Suprapubic skin (tissue), 4 donors: ENCODE measurements at regions not wholly inside any gene's neighbourhood (a gene's known extent, or its start where the extent isn't known, plus 50 kb on each side); places are given as distances from the start of the nearest gene placed in this dataset.

Source experiments
- EP300 ChIP-seq: sonication (generic); formaldehyde crosslinking; IDR thresholded peaks from one replicate; pipeline ENCODE4 v1.6.1; 2017; ENCODE audit warnings: antibody characterized with exemption
- POLR2A ChIP-seq, 2 donors: fragments of 450-650 bp; IDR thresholded peaks; one replicate each; pipeline ENCODE4 v1.6.1; 2017; ENCODE audit warnings: antibody characterized with exemption in 2 of 2, mild to moderate bottlenecking in 2 of 2, moderate library complexity in 2 of 2
- POLR2AphosphoS5 ChIP-seq, 3 donors: sonication (generic); formaldehyde crosslinking; IDR thresholded peaks; one replicate each; pipeline ENCODE4 v1.6.1; 2017; ENCODE audit warnings: antibody characterized with exemption in 3 of 3
- TF ChIP-seq, protein P1 (sequence below), 2 donors: fragments of 200-600 bp in 1 of 2; fragments of 450-650 bp in 1 of 2; sonication (generic) in 1 of 2; IDR thresholded peaks; one replicate each; pipeline ENCODE4 v1.5.1; 2016 to 2019; ENCODE audit warnings: antibody characterized with exemption in 2 of 2, mild to moderate bottlenecking in 1 of 2, moderate library complexity in 1 of 2

DNA sequence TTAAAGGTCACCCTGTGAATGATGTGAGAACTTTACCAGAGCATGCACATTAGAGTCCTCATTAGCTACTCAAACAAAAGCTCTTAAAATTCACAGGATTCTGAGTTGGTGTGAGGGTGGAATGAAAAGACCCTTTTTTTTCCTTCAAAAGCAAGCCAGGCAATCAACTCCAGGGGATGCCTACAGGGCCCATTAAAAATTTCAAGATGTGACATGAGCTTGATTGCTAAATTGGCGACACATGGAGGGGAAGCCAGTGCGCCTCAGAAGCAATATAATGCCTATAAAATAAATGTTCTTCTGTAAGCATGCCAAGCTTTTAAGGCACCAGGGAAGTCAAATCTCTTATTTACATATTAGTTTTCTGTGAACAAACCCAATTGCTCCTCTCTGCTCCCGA, 328.8 kb upstream of the SUCLG2 start:
- TF ChIP-seq, protein P1, sequence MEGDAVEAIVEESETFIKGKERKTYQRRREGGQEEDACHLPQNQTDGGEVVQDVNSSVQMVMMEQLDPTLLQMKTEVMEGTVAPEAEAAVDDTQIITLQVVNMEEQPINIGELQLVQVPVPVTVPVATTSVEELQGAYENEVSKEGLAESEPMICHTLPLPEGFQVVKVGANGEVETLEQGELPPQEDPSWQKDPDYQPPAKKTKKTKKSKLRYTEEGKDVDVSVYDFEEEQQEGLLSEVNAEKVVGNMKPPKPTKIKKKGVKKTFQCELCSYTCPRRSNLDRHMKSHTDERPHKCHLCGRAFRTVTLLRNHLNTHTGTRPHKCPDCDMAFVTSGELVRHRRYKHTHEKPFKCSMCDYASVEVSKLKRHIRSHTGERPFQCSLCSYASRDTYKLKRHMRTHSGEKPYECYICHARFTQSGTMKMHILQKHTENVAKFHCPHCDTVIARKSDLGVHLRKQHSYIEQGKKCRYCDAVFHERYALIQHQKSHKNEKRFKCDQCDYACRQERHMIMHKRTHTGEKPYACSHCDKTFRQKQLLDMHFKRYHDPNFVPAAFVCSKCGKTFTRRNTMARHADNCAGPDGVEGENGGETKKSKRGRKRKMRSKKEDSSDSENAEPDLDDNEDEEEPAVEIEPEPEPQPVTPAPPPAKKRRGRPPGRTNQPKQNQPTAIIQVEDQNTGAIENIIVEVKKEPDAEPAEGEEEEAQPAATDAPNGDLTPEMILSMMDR (IDR thresholded peaks at IDR 0.05), result no peak
- TF ChIP-seq EP300 (no peak), POLR2A (IDR thresholded peaks at IDR 0.05) (no peak), POLR2AphosphoS5 (IDR thresholded peaks at IDR 0.05) (no peak)
